K562 (cell line): ENCODE measurements at regions not wholly inside any gene's neighbourhood (a gene's known extent, or its start where the extent isn't known, plus 50 kb on each side); places are given as distances from the start of the nearest gene placed in this dataset.

Experiments
- MLX ChIP-seq, 2 experiments: fragments of 450-650 bp in 1 of 2; sonication (generic) in 1 of 2; formaldehyde crosslinking; conservative IDR thresholded peaks; 2 replicates each; pipeline versions ENCODE4 v1.4.0 to v1.8.1; 2020 to 2022; ENCODE audit warnings: mild to moderate bottlenecking in 1 of 2, missing genetic modification reagents in 1 of 2
- RAD21 ChIP-seq, 2 experiments: fragments of 250-450 bp in 1 of 2; fragments of 450-650 bp in 1 of 2; sonication (Bioruptor Pico) in 1 of 2; formaldehyde crosslinking in 1 of 2; IDR thresholded peaks in 1 of 2; conservative IDR thresholded peaks in 1 of 2; 2 replicates each; pipeline versions ENCODE4 v1.4.0 to v1.8.0; 2020 to 2022; ENCODE audit warnings: mild to moderate bottlenecking in 2 of 2, moderate library complexity in 1 of 2
- REST ChIP-seq, 2 experiments: fragments of 450-650 bp; formaldehyde crosslinking in 1 of 2; IDR thresholded peaks; 2 replicates each; pipeline versions ENCODE4 v1.4.0 to v1.6.1; 2014 to 2020; ENCODE audit warnings: mild to moderate bottlenecking in 2 of 2, borderline replicate concordance in 1 of 2, low read depth in 1 of 2
- WHSC1 ChIP-seq: IDR thresholded peaks from one replicate; pipeline ENCODE4 v1.6.1; 2012; ENCODE audit warnings: low read length, control low read depth, inconsistent platforms
- YY1 ChIP-seq, 3 experiments: IDR thresholded peaks; 2 replicates each; pipeline ENCODE4 v1.6.1; 2011; ENCODE audit warnings: low read length in 2 of 3, mild to moderate bottlenecking in 2 of 3, moderate library complexity in 2 of 3, borderline replicate concordance in 1 of 3, control low read depth in 1 of 3, low read depth in 1 of 3; ENCODE audit not compliant: insufficient read depth in 3 of 3, insufficient replicate concordance in 2 of 3, control insufficient read depth in 1 of 3, insufficient read length in 1 of 3; ENCODE audit errors: extremely low read depth in 1 of 3
- ZNF592 ChIP-seq: fragments of 450-650 bp; IDR thresholded peaks from 2 replicates; pipeline ENCODE4 v1.6.1; 2017; ENCODE audit warnings: antibody characterized with exemption, mild to moderate bottlenecking

GRCh38 chr1:67532452-67533216 is 102.4 kb upstream of the SERBP1 start (continued):
- TF ChIP-seq REST (IDR thresholded peaks at IDR 0.05; ENCODE audit: borderline replicate concordance) = peak; percentile 70
- TF ChIP-seq REST (CRISPR knock-in tag; IDR thresholded peaks at IDR 0.05; ENCODE audit: low read depth) = no peak
- no peak for TF ChIP-seq WHSC1
- TF ChIP-seq RAD21 (CRISPR knock-in tag; conservative IDR thresholded peaks at IDR 0.05 in 1 of 2, IDR thresholded peaks at IDR 0.05 in 1 of 2) = peak; percentile 71 to 89
- TF ChIP-seq YY1 (IDR thresholded peaks at IDR 0.05; ENCODE audit: borderline replicate concordance in 1 of 3, control insufficient read depth in 1 of 3, extremely low read depth in 1 of 3, insufficient read depth in 3 of 3, insufficient read length in 1 of 3, insufficient replicate concordance in 2 of 3, low read depth in 1 of 3, low read length in 2 of 3) = peak in 1 of 3 experiments; percentile 47
- TF ChIP-seq MLX (CRISPR knock-in tag; conservative IDR thresholded peaks at IDR 0.05) = no peak
- 0 out of 2 replicates have a peak, but pooled peaks have one; percentile 27 for TF ChIP-seq ZNF592
